ENCODE measurements at regions not wholly inside any gene's neighbourhood (a gene's known extent, or its start where the extent isn't known, plus 50 kb on each side); places are given as distances from the start of the nearest gene placed in this dataset.

- TF ChIP-seq, protein P1, sequence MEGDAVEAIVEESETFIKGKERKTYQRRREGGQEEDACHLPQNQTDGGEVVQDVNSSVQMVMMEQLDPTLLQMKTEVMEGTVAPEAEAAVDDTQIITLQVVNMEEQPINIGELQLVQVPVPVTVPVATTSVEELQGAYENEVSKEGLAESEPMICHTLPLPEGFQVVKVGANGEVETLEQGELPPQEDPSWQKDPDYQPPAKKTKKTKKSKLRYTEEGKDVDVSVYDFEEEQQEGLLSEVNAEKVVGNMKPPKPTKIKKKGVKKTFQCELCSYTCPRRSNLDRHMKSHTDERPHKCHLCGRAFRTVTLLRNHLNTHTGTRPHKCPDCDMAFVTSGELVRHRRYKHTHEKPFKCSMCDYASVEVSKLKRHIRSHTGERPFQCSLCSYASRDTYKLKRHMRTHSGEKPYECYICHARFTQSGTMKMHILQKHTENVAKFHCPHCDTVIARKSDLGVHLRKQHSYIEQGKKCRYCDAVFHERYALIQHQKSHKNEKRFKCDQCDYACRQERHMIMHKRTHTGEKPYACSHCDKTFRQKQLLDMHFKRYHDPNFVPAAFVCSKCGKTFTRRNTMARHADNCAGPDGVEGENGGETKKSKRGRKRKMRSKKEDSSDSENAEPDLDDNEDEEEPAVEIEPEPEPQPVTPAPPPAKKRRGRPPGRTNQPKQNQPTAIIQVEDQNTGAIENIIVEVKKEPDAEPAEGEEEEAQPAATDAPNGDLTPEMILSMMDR (IDR thresholded peaks at IDR 0.05 in 2 of 3, conservative IDR thresholded peaks at IDR 0.05 in 1 of 3; ENCODE audit: borderline replicate concordance in 1 of 3, insufficient read depth in 1 of 3, low read depth in 2 of 3, low read length in 2 of 3) = no peak
- TF ChIP-seq TCF7L2 (IDR thresholded peaks at IDR 0.05; ENCODE audit: borderline replicate concordance, extremely low read depth, insufficient read depth, insufficient read length) = no peak
- TF ChIP-seq, protein P2, sequence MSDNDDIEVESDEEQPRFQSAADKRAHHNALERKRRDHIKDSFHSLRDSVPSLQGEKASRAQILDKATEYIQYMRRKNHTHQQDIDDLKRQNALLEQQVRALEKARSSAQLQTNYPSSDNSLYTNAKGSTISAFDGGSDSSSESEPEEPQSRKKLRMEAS (IDR thresholded peaks at IDR 0.05) = no peak
- no peak for TF ChIP-seq EZH2 (IDR thresholded peaks at IDR 0.05)
- TF ChIP-seq POLR2AphosphoS5 (IDR thresholded peaks at IDR 0.05; ENCODE audit: low read depth, low read length) = no peak
- TF ChIP-seq EGR1 (IDR thresholded peaks at IDR 0.05; ENCODE audit: low read depth) = no peak
- TF ChIP-seq, protein P3, sequence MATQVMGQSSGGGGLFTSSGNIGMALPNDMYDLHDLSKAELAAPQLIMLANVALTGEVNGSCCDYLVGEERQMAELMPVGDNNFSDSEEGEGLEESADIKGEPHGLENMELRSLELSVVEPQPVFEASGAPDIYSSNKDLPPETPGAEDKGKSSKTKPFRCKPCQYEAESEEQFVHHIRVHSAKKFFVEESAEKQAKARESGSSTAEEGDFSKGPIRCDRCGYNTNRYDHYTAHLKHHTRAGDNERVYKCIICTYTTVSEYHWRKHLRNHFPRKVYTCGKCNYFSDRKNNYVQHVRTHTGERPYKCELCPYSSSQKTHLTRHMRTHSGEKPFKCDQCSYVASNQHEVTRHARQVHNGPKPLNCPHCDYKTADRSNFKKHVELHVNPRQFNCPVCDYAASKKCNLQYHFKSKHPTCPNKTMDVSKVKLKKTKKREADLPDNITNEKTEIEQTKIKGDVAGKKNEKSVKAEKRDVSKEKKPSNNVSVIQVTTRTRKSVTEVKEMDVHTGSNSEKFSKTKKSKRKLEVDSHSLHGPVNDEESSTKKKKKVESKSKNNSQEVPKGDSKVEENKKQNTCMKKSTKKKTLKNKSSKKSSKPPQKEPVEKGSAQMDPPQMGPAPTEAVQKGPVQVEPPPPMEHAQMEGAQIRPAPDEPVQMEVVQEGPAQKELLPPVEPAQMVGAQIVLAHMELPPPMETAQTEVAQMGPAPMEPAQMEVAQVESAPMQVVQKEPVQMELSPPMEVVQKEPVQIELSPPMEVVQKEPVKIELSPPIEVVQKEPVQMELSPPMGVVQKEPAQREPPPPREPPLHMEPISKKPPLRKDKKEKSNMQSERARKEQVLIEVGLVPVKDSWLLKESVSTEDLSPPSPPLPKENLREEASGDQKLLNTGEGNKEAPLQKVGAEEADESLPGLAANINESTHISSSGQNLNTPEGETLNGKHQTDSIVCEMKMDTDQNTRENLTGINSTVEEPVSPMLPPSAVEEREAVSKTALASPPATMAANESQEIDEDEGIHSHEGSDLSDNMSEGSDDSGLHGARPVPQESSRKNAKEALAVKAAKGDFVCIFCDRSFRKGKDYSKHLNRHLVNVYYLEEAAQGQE (IDR thresholded peaks at IDR 0.05; ENCODE audit: low read depth) = no peak
- no peak for TF ChIP-seq ELF1 (IDR thresholded peaks at IDR 0.05; ENCODE audit: borderline replicate concordance, low read depth)
- no peak for TF ChIP-seq POLR2A (IDR thresholded peaks at IDR 0.05; ENCODE audit: borderline replicate concordance, extremely low read depth, insufficient read depth, insufficient read length)
- no peak for TF ChIP-seq SIN3A (IDR thresholded peaks at IDR 0.05; ENCODE audit: low read depth)
- TF ChIP-seq RAD21 (IDR thresholded peaks at IDR 0.05; ENCODE audit: low read depth) = no peak
- no peak for TF ChIP-seq EZH2phosphoT487 (IDR thresholded peaks at IDR 0.05; ENCODE audit: borderline replicate concordance)
- no peak for TF ChIP-seq SP1 (IDR thresholded peaks at IDR 0.05; ENCODE audit: low read depth)
These were observed 148.9 kb upstream of the CEP126 start for GRCh38 chr11:101765932-101766331.
